CD8-positive, alpha-beta memory T cell (primary cell): ENCODE measurements at regions not wholly inside any gene's neighbourhood (a gene's known extent, or its start where the extent isn't known, plus 50 kb on each side); places are given as distances from the start of the nearest gene placed in this dataset.
"Not testable (repeated sequence)": the region's sequence is repeated elsewhere in the genome, so short reads cannot be mapped to it uniquely, and the experiment has no call there.

Experiments used
- CTCF ChIA-PET: fragments of 350-600 bp; sonication (Branson Sonifier 250); formaldehyde crosslinking; loops from one replicate; lab custom pipeline; 2021; ENCODE audit warnings: antibody characterized with exemption; lab: Charles Lee
- POLR2A ChIA-PET: fragments of 350-600 bp; sonication (Branson Sonifier 250); formaldehyde crosslinking; loops from one replicate; lab custom pipeline; 2021; ENCODE audit warnings: antibody characterized with exemption; lab: Charles Lee
- DNase-seq, 5 donors: peaks; one replicate each; pipeline versions ENCODE4 v3.0.0 to v3.0.0-alpha.2; 2020 to 2022; ENCODE audit warnings: mixed read lengths in 1 of 5
- H3K27ac ChIP-seq: one replicate; pipeline ENCODE4 v1.7.0; 2013; ENCODE audit warnings: low read depth, mild to moderate bottlenecking, low read length, moderate library complexity
- H3K27me3 ChIP-seq: 2 replicates; pipeline ENCODE4 v1.7.0; 2013; ENCODE audit warnings: low read length, mild to moderate bottlenecking; ENCODE audit not compliant: insufficient read depth, poor library complexity, severe bottlenecking
- H3K36me3 ChIP-seq: 2 replicates; pipeline ENCODE4 v1.7.0; 2013; ENCODE audit warnings: mild to moderate bottlenecking, low read length, moderate library complexity; ENCODE audit not compliant: insufficient read depth
- H3K4me1 ChIP-seq: 2 replicates; pipeline ENCODE4 v1.7.0; 2013; ENCODE audit warnings: mild to moderate bottlenecking, low read length, moderate library complexity; ENCODE audit not compliant: insufficient read depth
- H3K4me3 ChIP-seq: 2 replicates; pipeline ENCODE4 v1.7.0; 2013; ENCODE audit warnings: mild to moderate bottlenecking, low read length
- H3K9me3 ChIP-seq: 2 replicates; pipeline ENCODE4 v1.7.0; 2013; ENCODE audit warnings: mild to moderate bottlenecking, low read length
- H3K27ac Mint-ChIP-seq, 8 donors: one replicate each; pipeline ENCODE4 v1.8.0; 2020 to 2021; ENCODE audit warnings: mixed read lengths in 8 of 8, mild to moderate bottlenecking in 6 of 8, inconsistent platforms in 3 of 8, moderate library complexity in 3 of 8
- H3K27me3 Mint-ChIP-seq, 2 donors: one replicate each; pipeline ENCODE4 v1.8.0; 2020 to 2021; ENCODE audit warnings: mixed read lengths in 2 of 2, mild to moderate bottlenecking in 1 of 2, moderate library complexity in 1 of 2
- H3K36me3 Mint-ChIP-seq, 3 donors: one replicate each; pipeline ENCODE4 v1.8.0; 2020 to 2021; ENCODE audit warnings: mixed read lengths in 3 of 3, inconsistent platforms in 1 of 3, mild to moderate bottlenecking in 1 of 3
- H3K4me1 Mint-ChIP-seq, 3 donors: one replicate each; pipeline ENCODE4 v1.8.0; 2020 to 2021; ENCODE audit warnings: mixed read lengths in 3 of 3, inconsistent platforms in 1 of 3, mild to moderate bottlenecking in 1 of 3
- H3K4me3 Mint-ChIP-seq, 7 donors: one replicate each; pipeline ENCODE4 v1.8.0; 2020 to 2021; ENCODE audit warnings: mixed read lengths in 7 of 7, mild to moderate bottlenecking in 6 of 7, moderate library complexity in 4 of 7, inconsistent platforms in 2 of 7
- H3K9me3 Mint-ChIP-seq, 5 donors: one replicate each; pipeline ENCODE4 v1.8.0; 2020 to 2022; ENCODE audit warnings: mixed read lengths in 5 of 5, mild to moderate bottlenecking in 3 of 5, moderate library complexity in 2 of 5, inconsistent platforms in 1 of 5

GRCh38 chr3:74265069-74265468 is 349.4 kb downstream of the CNTN3 start:
- no peaks in the 10 kb centered on the region for H3K36me3 Mint-ChIP-seq
- no peak overlapping the region for H3K4me3 ChIP-seq
- no peaks in the 10 kb centered on the region for H3K36me3 ChIP-seq
- DNase-seq: no peak
- no peak overlapping the region for H3K4me3 Mint-ChIP-seq
- H3K9me3 Mint-ChIP-seq: peaks cover 0 to 20% (median 0%) of the 10 kb centered on the region in 5 donors
- no peak overlapping the region for H3K27ac ChIP-seq
- POLR2A ChIA-PET: no interaction called here
- H3K27ac Mint-ChIP-seq: no peak overlapping the region
- CTCF ChIA-PET: no interaction called here
- H3K27me3 ChIP-seq: no peaks in the 10 kb centered on the region
- no peaks in the 10 kb centered on the region for H3K4me1 ChIP-seq
- no peaks in the 10 kb centered on the region for H3K27me3 Mint-ChIP-seq
- no peaks in the 10 kb centered on the region for H3K9me3 ChIP-seq
- no peaks in the 10 kb centered on the region for H3K4me1 Mint-ChIP-seq

GRCh38 chr3:74263031-74263430 is 351.4 kb downstream of the CNTN3 start:
- H3K4me1 ChIP-seq: no peaks in the 10 kb centered on the region
- H3K4me3 Mint-ChIP-seq: no peak overlapping the region
- H3K36me3 ChIP-seq: no peaks in the 10 kb centered on the region
- no peak overlapping the region for H3K4me3 ChIP-seq
- no peaks in the 10 kb centered on the region for H3K4me1 Mint-ChIP-seq
- no peaks in the 10 kb centered on the region for H3K27me3 Mint-ChIP-seq
- H3K9me3 ChIP-seq: no peaks in the 10 kb centered on the region
- POLR2A ChIA-PET: no interaction called here
- no peaks in the 10 kb centered on the region for H3K36me3 Mint-ChIP-seq
- DNase-seq: no peak
- CTCF ChIA-PET: no interaction called here
- H3K27me3 ChIP-seq: no peaks in the 10 kb centered on the region
- H3K9me3 Mint-ChIP-seq: peaks cover 0 to 13% (median 2%) of the 10 kb centered on the region in 5 donors
- no peak overlapping the region for H3K27ac ChIP-seq
- H3K27ac Mint-ChIP-seq: no peak overlapping the region

GRCh38 chr3:74233091-74233490 is 381.4 kb downstream of the CNTN3 start:
- no peaks in the 10 kb centered on the region for H3K27me3 ChIP-seq
- H3K4me1 Mint-ChIP-seq: no peaks in the 10 kb centered on the region
- H3K36me3 ChIP-seq: no peaks in the 10 kb centered on the region
- H3K27me3 Mint-ChIP-seq: no peaks in the 10 kb centered on the region
- no peak overlapping the region for H3K27ac ChIP-seq
- H3K9me3 Mint-ChIP-seq: peaks cover 8 to 31% (median 16%) of the 10 kb centered on the region in 5 donors
- H3K9me3 ChIP-seq: no peaks in the 10 kb centered on the region
- no peak overlapping the region for H3K4me3 ChIP-seq
- ChIA-PET POLR2A (no interaction called here), CTCF (no interaction called here)
- DNase-seq: no peak
- H3K4me1 ChIP-seq: no peaks in the 10 kb centered on the region
- peaks cover 0 to 1% (median 0%) of the 10 kb centered on the region in 3 donors for H3K36me3 Mint-ChIP-seq
- no peak overlapping the region for H3K27ac Mint-ChIP-seq
- no peak overlapping the region for H3K4me3 Mint-ChIP-seq

GRCh38 chr3:74217467-74217866 is 397.0 kb downstream of the CNTN3 start:
- Mint-ChIP-seq H3K36me3 (peaks cover 0 to 2% (median 0%) of the 10 kb centered on the region in 3 donors), H3K27ac (no peak overlapping the region), H3K4me1 (no peaks in the 10 kb centered on the region), H3K9me3 (peaks cover 2 to 18% (median 7%) of the 10 kb centered on the region in 5 donors), H3K4me3 (no peak overlapping the region), H3K27me3 (no peaks in the 10 kb centered on the region)
- no peaks in the 10 kb centered on the region for H3K9me3 ChIP-seq
- ChIA-PET POLR2A (no interaction called here), CTCF (no interaction called here)
- no peaks in the 10 kb centered on the region for H3K36me3 ChIP-seq
- H3K4me1 ChIP-seq: no peaks in the 10 kb centered on the region
- no peaks in the 10 kb centered on the region for H3K27me3 ChIP-seq
- no peak for DNase-seq
- H3K27ac ChIP-seq: no peak overlapping the region
- H3K4me3 ChIP-seq: no peak overlapping the region

GRCh38 chr3:74214286-74214685 is 400.2 kb downstream of the CNTN3 start:
- Histone ChIP-seq H3K27me3 (no peaks in the 10 kb centered on the region), H3K36me3 (no peaks in the 10 kb centered on the region), H3K9me3 (no peaks in the 10 kb centered on the region), H3K27ac (no peak overlapping the region), H3K4me3 (no peak overlapping the region), H3K4me1 (no peaks in the 10 kb centered on the region)
- CTCF ChIA-PET: no interaction called here
- POLR2A ChIA-PET: no interaction called here
- Mint-ChIP-seq H3K36me3 (peaks cover 0 to 2% (median 0%) of the 10 kb centered on the region in 3 donors), H3K4me3 (no peak overlapping the region), H3K27me3 (no peaks in the 10 kb centered on the region), H3K27ac (no peak overlapping the region), H3K4me1 (no peaks in the 10 kb centered on the region), H3K9me3 (peaks cover 2 to 34% (median 7%) of the 10 kb centered on the region in 5 donors)
- no peak for DNase-seq

- ChIA-PET POLR2A (no interaction called here), CTCF (no interaction called here)
- no peaks in the 10 kb centered on the region for H3K4me1 Mint-ChIP-seq
These were observed 403.7 kb downstream of the CNTN3 start for GRCh38 chr3:74210739-74211138.

GRCh38 chr3:74200952-74201351 is 413.5 kb downstream of the CNTN3 start:
- no peak overlapping the region for H3K27ac ChIP-seq
- Mint-ChIP-seq H3K36me3 (no peaks in the 10 kb centered on the region), H3K27me3 (no peaks in the 10 kb centered on the region), H3K27ac (no peak overlapping the region), H3K4me1 (no peaks in the 10 kb centered on the region), H3K9me3 (peaks cover 0 to 15% (median 2%) of the 10 kb centered on the region in 5 donors), H3K4me3 (no peak overlapping the region)
- POLR2A ChIA-PET: no interaction called here
- no peaks in the 10 kb centered on the region for H3K27me3 ChIP-seq
- no peak overlapping the region for H3K4me3 ChIP-seq
- H3K36me3 ChIP-seq: no peaks in the 10 kb centered on the region
- CTCF ChIA-PET: no interaction called here
- DNase-seq: no peak
- no peaks in the 10 kb centered on the region for H3K9me3 ChIP-seq
- H3K4me1 ChIP-seq: no peaks in the 10 kb centered on the region

More at GRCh38 chr3:74210739-74211138, 403.7 kb downstream of the CNTN3 start:
- DNase-seq: no peak
- Mint-ChIP-seq H3K4me3 (no peak overlapping the region), H3K9me3 (peaks cover 4 to 27% (median 5%) of the 10 kb centered on the region in 5 donors), H3K27me3 (no peaks in the 10 kb centered on the region), H3K27ac (no peak overlapping the region), H3K36me3 (peaks cover 0 to 2% (median 0%) of the 10 kb centered on the region in 3 donors)
- Histone ChIP-seq H3K27ac (no peak overlapping the region), H3K27me3 (no peaks in the 10 kb centered on the region), H3K36me3 (no peaks in the 10 kb centered on the region), H3K4me3 (no peak overlapping the region), H3K4me1 (no peaks in the 10 kb centered on the region), H3K9me3 (no peaks in the 10 kb centered on the region)

GRCh38 chr3:74178664-74179063 is 435.8 kb downstream of the CNTN3 start:
- not testable (repeated sequence) for H3K4me1 ChIP-seq, H3K4me1 Mint-ChIP-seq

GRCh38 chr3:74173090-74173489 is 441.4 kb downstream of the CNTN3 start:
- Histone ChIP-seq H3K27me3 (no peaks in the 10 kb centered on the region), H3K27ac (no peak overlapping the region), H3K4me1 (no peaks in the 10 kb centered on the region), H3K9me3 (no peaks in the 10 kb centered on the region), H3K36me3 (no peaks in the 10 kb centered on the region), H3K4me3 (no peak overlapping the region)
- POLR2A ChIA-PET: no interaction called here
- Mint-ChIP-seq H3K4me1 (no peaks in the 10 kb centered on the region), H3K27me3 (no peaks in the 10 kb centered on the region), H3K27ac (no peak overlapping the region), H3K9me3 (peaks cover 0 to 33% (median 12%) of the 10 kb centered on the region in 5 donors), H3K36me3 (no peaks in the 10 kb centered on the region), H3K4me3 (no peak overlapping the region)
- DNase-seq: no peak
- CTCF ChIA-PET: no interaction called here

More at GRCh38 chr3:74178664-74179063, 435.8 kb downstream of the CNTN3 start:
- H3K4me3 ChIP-seq, H3K27me3 Mint-ChIP-seq, H3K27ac ChIP-seq, CTCF ChIA-PET, H3K9me3 ChIP-seq, H3K27ac Mint-ChIP-seq, H3K27me3 ChIP-seq, DNase-seq, H3K36me3 Mint-ChIP-seq, H3K4me3 Mint-ChIP-seq, H3K36me3 ChIP-seq, POLR2A ChIA-PET: not testable (repeated sequence)
- H3K9me3 Mint-ChIP-seq: peaks cover 8 to 31% (median 17%) of the 10 kb centered on the region in 5 donors
